Activated T-helper 17 cell treated with anti-CD3 and anti-CD28 coated beads, Interleukin-2, amount 50 U/mL, for 72 hours (primary cell): ENCODE measurements at regions not wholly inside any gene's neighbourhood (a gene's known extent, or its start where the extent isn't known, plus 50 kb on each side); places are given as distances from the start of the nearest gene placed in this dataset.
A peak's percentile ranks its signal among the peaks of the same experiment; 100 is the strongest.

ENCODE experiments used
- ATAC-seq: fragments of 150-1000 bp; cut with Tn5 transposase; replicated peaks from 2 replicates; pipeline ENCODE4 v1.10.0; 2021; ENCODE audit warnings: mild to moderate bottlenecking, moderate library complexity
- H3K27ac Mint-ChIP-seq: one replicate; pipeline ENCODE4 v1.8.0; 2022; ENCODE audit warnings: mixed read lengths
- H3K27me3 Mint-ChIP-seq: one replicate; pipeline ENCODE4 v1.8.0; 2022; ENCODE audit warnings: mixed read lengths
- H3K36me3 Mint-ChIP-seq: one replicate; pipeline ENCODE4 v1.8.0; 2022; ENCODE audit warnings: low read depth, mild to moderate bottlenecking, mixed read lengths
- H3K4me1 Mint-ChIP-seq: one replicate; pipeline ENCODE4 v1.8.0; 2022; ENCODE audit warnings: mixed read lengths
- H3K4me3 Mint-ChIP-seq: one replicate; pipeline ENCODE4 v1.8.0; 2022; ENCODE audit warnings: mild to moderate bottlenecking, mixed read lengths
- H3K9me3 Mint-ChIP-seq: one replicate; pipeline ENCODE4 v1.8.0; 2022; ENCODE audit warnings: mixed read lengths

GRCh38 chr9:8158574-8158973 lies 359.0 kb upstream of the DMAC1 start:
- no peaks in the 10 kb centered on the region for H3K36me3 Mint-ChIP-seq
- H3K27me3 Mint-ChIP-seq = no peaks in the 10 kb centered on the region
- H3K4me3 Mint-ChIP-seq = no peak overlapping the region
- no peak for ATAC-seq
- H3K4me1 Mint-ChIP-seq = no peaks in the 10 kb centered on the region
- H3K9me3 Mint-ChIP-seq = no peaks in the 10 kb centered on the region
- H3K27ac Mint-ChIP-seq = no peak overlapping the region

DNA sequence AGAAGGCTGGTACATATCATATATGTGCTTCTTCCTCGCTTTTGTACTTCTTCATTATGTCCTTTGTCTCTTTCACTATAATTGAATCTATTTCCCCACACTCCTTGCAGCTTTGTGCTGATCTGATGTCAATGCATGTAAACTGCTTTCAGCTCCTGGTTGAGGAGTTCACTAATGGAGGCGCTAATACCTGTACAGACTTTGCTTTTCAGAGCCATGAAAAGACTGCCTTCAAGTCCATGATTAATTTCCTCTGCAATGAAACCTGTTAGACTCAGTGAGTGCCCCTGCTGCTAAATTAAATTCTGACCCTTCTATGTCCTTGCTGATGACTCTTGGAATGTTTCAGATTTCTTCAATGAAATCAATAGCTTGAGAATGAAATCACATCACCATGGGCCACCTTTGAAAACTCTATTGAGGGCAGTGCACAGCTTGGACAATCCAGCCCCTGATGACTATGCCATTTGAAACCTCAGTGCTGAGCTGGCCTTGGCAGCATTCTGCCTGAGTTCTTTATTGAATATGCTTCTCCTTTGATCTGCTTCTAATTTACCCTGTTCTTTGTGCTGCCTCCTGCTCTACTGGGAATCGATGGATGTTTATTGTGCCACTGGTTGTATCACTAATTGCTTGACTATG lies 358.2 kb upstream of the DMAC1 start:
- Mint-ChIP-seq H3K27me3 (no peaks in the 10 kb centered on the region), H3K27ac (no peak overlapping the region), H3K36me3 (no peaks in the 10 kb centered on the region), H3K4me3 (no peak overlapping the region), H3K9me3 (no peaks in the 10 kb centered on the region), H3K4me1 (no peaks in the 10 kb centered on the region)
- ATAC-seq = no peak

GRCh38 chr9:8156346-8156745 lies 356.8 kb upstream of the DMAC1 start:
- Mint-ChIP-seq H3K27me3 (no peaks in the 10 kb centered on the region), H3K4me3 (no peak overlapping the region), H3K9me3 (no peaks in the 10 kb centered on the region), H3K4me1 (no peaks in the 10 kb centered on the region), H3K36me3 (no peaks in the 10 kb centered on the region), H3K27ac (no peak overlapping the region)
- no peak for ATAC-seq

DNA sequence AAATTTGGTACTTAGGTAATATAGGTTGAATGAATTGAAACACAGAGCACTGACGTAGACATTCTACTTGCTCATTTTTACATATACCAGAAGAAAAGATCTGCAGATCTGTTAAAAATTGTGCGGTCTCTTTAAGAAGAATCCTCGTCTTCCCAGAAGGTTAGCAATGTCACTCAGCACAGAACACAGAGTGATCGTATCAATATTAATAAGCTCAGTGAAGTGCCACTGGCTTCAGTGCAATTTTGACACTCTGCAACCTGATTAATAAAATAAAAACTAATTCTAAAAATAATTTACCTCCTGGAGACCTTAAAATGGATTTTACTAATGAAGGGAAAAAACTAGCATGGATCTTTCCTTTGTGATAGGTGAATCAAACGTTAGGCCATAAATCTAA lies 356.1 kb upstream of the DMAC1 start:
- ATAC-seq = no peak

GRCh38 chr9:8143677-8144076 lies 344.1 kb upstream of the DMAC1 start:
- H3K27me3 Mint-ChIP-seq = peaks cover 9% of the 10 kb centered on the region
- H3K4me1 Mint-ChIP-seq = no peaks in the 10 kb centered on the region
- H3K9me3 Mint-ChIP-seq = peaks cover 3% of the 10 kb centered on the region
- ATAC-seq = no peak
- no peak overlapping the region for H3K4me3 Mint-ChIP-seq
- no peak overlapping the region for H3K27ac Mint-ChIP-seq
- H3K36me3 Mint-ChIP-seq = no peaks in the 10 kb centered on the region

More for the DNA sequence above, 356.1 kb upstream of the DMAC1 start:
- Mint-ChIP-seq H3K27me3 (no peaks in the 10 kb centered on the region), H3K36me3 (no peaks in the 10 kb centered on the region), H3K27ac (no peak overlapping the region), H3K4me1 (no peaks in the 10 kb centered on the region), H3K9me3 (peaks cover 3% of the 10 kb centered on the region), H3K4me3 (no peak overlapping the region)

DNA sequence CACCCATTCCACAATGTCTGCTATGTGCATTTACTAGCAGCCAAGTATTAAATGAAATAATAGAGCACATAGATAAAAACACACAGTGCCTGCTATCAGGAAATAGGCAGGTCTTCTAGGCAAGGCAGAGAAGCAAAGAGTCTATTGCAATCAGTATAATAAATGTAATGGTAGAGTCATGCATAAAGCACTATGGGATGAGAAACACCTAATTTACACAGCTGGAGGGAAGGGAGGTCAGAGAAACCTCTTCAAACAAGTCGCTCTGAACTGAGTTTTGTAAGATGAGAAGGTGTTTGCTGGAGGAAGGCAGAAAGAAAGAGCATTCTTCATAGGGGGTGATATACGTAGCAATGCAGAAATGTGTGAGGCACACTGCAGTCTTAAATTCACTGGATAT lies 341.0 kb upstream of the DMAC1 start:
- H3K9me3 Mint-ChIP-seq = peaks cover 3% of the 10 kb centered on the region
- H3K36me3 Mint-ChIP-seq = no peaks in the 10 kb centered on the region
- H3K27ac Mint-ChIP-seq = no peak overlapping the region

GRCh38 chr9:8139756-8140155 lies 340.2 kb upstream of the DMAC1 start:
- H3K9me3 Mint-ChIP-seq = peaks cover 3% of the 10 kb centered on the region
- no peak overlapping the region for H3K4me3 Mint-ChIP-seq
- no peaks in the 10 kb centered on the region for H3K4me1 Mint-ChIP-seq
- no peak overlapping the region for H3K27ac Mint-ChIP-seq
- peaks cover 11% of the 10 kb centered on the region for H3K27me3 Mint-ChIP-seq
- ATAC-seq = no peak
- H3K36me3 Mint-ChIP-seq = no peaks in the 10 kb centered on the region

More for the DNA sequence above, 341.0 kb upstream of the DMAC1 start:
- H3K27me3 Mint-ChIP-seq = peaks cover 9% of the 10 kb centered on the region
- no peak for ATAC-seq
- no peak overlapping the region for H3K4me3 Mint-ChIP-seq
- no peaks in the 10 kb centered on the region for H3K4me1 Mint-ChIP-seq

GRCh38 chr9:8136477-8136876 lies 336.9 kb upstream of the DMAC1 start:
- Mint-ChIP-seq H3K9me3 (no peaks in the 10 kb centered on the region), H3K4me3 (no peak overlapping the region), H3K36me3 (no peaks in the 10 kb centered on the region), H3K4me1 (no peaks in the 10 kb centered on the region), H3K27ac (no peak overlapping the region), H3K27me3 (peaks cover 8% of the 10 kb centered on the region)
- ATAC-seq = no peak

DNA sequence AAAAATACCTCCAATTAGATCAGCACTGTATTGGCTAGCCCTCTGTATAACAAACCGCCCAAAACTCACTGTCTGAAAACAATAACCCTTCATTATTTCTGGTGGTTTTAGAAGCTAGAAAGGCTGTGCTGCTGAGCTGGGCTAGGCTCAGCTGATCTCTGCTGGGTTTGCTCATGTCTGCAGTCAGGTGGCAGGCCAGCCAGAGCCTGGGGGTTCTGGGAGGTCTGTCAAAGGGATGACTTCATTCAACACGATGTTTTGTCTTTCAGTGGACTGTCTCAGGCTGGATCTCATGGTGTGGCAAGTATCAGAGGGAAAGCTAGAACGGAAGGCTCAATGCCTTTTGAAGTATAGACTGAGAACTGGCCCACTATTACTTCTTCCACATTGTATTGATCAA lies 335.1 kb upstream of the DMAC1 start:
- Mint-ChIP-seq H3K9me3 (no peaks in the 10 kb centered on the region), H3K36me3 (no peaks in the 10 kb centered on the region), H3K27me3 (peaks cover 3% of the 10 kb centered on the region), H3K4me1 (no peaks in the 10 kb centered on the region), H3K4me3 (no peak overlapping the region), H3K27ac (no peak overlapping the region)
- no peak for ATAC-seq

DNA sequence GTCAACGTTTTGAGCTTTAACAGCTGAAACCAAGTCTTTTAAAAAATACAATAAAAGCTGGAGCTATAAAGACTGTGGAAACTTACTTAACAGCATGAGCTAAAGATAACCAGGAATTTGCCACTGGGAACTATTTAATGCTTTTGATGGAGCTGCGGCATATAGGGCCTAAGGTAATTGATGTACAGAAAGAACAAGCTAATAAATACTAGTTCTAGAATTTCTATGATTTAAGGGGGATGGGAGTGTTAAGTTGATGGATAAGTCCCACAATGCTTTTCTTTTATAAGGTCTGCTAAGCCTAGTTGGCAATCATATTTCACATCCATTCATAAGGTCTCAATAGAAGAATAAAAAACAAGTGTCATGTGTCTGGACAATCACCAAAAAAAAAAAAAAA lies 334.0 kb upstream of the DMAC1 start:
- H3K9me3 Mint-ChIP-seq = no peaks in the 10 kb centered on the region
- ATAC-seq = no peak
- no peak overlapping the region for H3K27ac Mint-ChIP-seq
- no peak overlapping the region for H3K4me3 Mint-ChIP-seq
- peaks cover 3% of the 10 kb centered on the region for H3K27me3 Mint-ChIP-seq
- no peaks in the 10 kb centered on the region for H3K36me3 Mint-ChIP-seq
- H3K4me1 Mint-ChIP-seq = no peaks in the 10 kb centered on the region

DNA sequence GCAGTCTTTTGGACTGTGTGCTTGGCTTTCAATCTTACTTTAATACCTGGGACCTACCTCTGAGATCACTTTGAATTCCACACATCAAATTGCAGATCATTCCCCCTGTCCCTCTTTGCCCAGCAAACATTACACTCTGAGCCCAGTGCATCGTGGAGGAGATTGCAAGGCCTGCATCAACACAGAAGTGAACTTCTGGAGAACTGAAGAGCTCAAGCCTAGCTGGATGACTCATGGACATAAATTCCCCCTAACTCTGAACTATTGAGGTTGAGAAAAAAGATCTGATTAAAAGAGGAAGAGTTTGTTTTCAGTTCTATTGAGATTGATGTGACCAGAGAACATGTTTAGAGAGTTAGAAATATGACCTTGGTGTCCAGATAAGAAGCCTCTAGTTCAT lies 316.0 kb upstream of the DMAC1 start:
- peak overlapping the region; percentile 9 for H3K4me3 Mint-ChIP-seq
- peak; percentile 71 for ATAC-seq

GRCh38 chr9:8114826-8115225 lies 315.2 kb upstream of the DMAC1 start:
- H3K9me3 Mint-ChIP-seq = peaks cover 9% of the 10 kb centered on the region
- H3K27ac Mint-ChIP-seq = peak overlapping the region; percentile 46
- H3K36me3 Mint-ChIP-seq = no peaks in the 10 kb centered on the region
- H3K4me3 Mint-ChIP-seq = no peak overlapping the region
- peaks cover 4% of the 10 kb centered on the region for H3K27me3 Mint-ChIP-seq
- peaks cover 11% of the 10 kb centered on the region for H3K4me1 Mint-ChIP-seq
- ATAC-seq = peak; percentile 76

More for the DNA sequence above, 316.0 kb upstream of the DMAC1 start:
- Mint-ChIP-seq H3K4me1 (peaks cover 11% of the 10 kb centered on the region), H3K27me3 (peaks cover 4% of the 10 kb centered on the region), H3K27ac (no peak overlapping the region), H3K36me3 (no peaks in the 10 kb centered on the region), H3K9me3 (peaks cover 9% of the 10 kb centered on the region)

DNA sequence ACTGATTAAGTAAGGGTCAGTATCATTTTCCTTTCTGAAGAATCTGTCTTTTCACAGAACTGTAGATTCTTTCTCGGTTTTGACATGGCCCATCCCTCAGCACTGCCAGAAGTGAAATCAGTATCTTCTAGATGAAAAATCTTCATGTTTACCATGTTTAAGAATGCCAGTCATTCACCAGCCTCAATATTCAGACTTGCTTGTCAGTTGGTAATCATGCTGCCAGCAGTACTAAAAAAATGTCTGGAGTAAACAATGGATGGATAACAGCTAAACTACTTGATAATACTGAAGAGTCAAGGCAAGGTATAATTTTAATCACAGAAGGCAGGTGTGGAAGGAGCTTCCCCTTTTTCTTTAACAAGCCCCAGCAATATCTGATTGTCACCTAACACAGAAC lies 306.8 kb upstream of the DMAC1 start:
- no peak for ATAC-seq
- no peak overlapping the region for H3K4me3 Mint-ChIP-seq
- peaks cover 7% of the 10 kb centered on the region for H3K9me3 Mint-ChIP-seq
- no peaks in the 10 kb centered on the region for H3K27me3 Mint-ChIP-seq
- no peak overlapping the region for H3K27ac Mint-ChIP-seq
- H3K36me3 Mint-ChIP-seq = no peaks in the 10 kb centered on the region
- no peaks in the 10 kb centered on the region for H3K4me1 Mint-ChIP-seq

- peaks cover 12% of the 10 kb centered on the region for H3K9me3 Mint-ChIP-seq
- H3K4me1 Mint-ChIP-seq = no peaks in the 10 kb centered on the region
- H3K27ac Mint-ChIP-seq = no peak overlapping the region
- no peak overlapping the region for H3K4me3 Mint-ChIP-seq
- ATAC-seq = no peak
- no peaks in the 10 kb centered on the region for H3K36me3 Mint-ChIP-seq
- no peaks in the 10 kb centered on the region for H3K27me3 Mint-ChIP-seq
Measured at GRCh38 chr9:8101607-8102006, 302.0 kb upstream of the DMAC1 start.

- H3K36me3 Mint-ChIP-seq = no peaks in the 10 kb centered on the region
- H3K9me3 Mint-ChIP-seq = peaks cover 5% of the 10 kb centered on the region
- no peak overlapping the region for H3K27ac Mint-ChIP-seq
- no peak for ATAC-seq
- H3K4me3 Mint-ChIP-seq = no peak overlapping the region
- no peaks in the 10 kb centered on the region for H3K27me3 Mint-ChIP-seq
- no peaks in the 10 kb centered on the region for H3K4me1 Mint-ChIP-seq
Measured at GRCh38 chr9:8096091-8096490, 296.5 kb upstream of the DMAC1 start.

DNA sequence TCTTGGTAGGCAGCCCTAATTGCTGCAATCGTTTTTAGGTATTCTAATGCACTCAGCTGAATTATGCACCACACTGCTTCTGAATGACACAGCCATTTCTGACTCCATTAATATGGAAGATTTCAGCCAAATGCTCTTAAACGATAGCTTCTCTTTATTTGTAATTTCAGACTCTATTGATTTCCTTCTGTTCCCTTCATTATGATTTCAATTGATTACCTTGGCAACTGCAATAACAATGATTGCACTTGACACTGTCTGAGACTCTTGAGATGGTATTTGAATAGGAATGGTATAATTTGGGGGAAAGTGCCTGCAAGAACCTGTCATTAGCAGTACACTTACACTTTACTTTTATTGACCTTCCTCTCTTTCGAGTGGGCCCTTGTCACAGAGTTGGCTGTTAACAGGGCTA lies 296.1 kb upstream of the DMAC1 start:
- Mint-ChIP-seq H3K27ac (no peak overlapping the region), H3K4me3 (no peak overlapping the region)

More for the DNA sequence above, 296.1 kb upstream of the DMAC1 start:
- H3K4me1 Mint-ChIP-seq = no peaks in the 10 kb centered on the region
- no peak for ATAC-seq
- peaks cover 5% of the 10 kb centered on the region for H3K9me3 Mint-ChIP-seq
- H3K36me3 Mint-ChIP-seq = no peaks in the 10 kb centered on the region
- no peaks in the 10 kb centered on the region for H3K27me3 Mint-ChIP-seq
